ENCODE measurements at regions not wholly inside any gene's neighbourhood (a gene's known extent, or its start where the extent isn't known, plus 50 kb on each side); places are given as distances from the start of the nearest gene placed in this dataset.

DNA sequence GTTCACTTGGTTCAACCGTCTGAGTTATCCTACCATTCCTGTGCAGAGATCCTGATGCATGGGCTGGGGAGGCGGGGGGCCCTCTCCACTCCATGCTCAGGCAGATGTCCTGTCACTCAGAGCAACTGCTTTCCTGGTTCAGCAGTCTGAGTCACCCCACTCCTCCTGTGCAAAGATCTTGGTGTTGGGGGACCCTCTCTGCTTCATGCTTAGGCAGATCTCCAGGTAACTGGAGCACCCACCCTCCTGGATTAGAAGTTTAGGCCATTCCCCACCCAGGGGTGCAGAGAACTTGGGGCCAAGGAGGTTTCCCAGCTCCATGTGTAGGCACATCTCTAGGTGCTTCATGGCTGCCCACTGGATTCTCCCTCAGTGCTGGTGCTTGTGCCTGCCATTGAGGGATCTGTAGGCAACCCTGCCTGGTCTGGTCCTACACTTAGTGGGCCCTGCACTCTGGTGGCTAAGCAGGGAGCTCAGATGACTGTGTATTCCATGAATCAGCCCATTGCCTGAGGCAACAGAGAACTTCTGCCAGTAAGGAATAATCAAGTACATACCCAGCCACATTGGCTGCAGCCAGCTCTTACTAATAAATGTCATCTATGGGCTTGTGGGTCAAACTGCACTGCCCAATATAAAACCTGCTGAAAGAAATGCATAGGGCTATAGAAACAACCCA lies 465.4 kb upstream of the THBS1 start:
- TF ChIP-seq, protein P1, sequence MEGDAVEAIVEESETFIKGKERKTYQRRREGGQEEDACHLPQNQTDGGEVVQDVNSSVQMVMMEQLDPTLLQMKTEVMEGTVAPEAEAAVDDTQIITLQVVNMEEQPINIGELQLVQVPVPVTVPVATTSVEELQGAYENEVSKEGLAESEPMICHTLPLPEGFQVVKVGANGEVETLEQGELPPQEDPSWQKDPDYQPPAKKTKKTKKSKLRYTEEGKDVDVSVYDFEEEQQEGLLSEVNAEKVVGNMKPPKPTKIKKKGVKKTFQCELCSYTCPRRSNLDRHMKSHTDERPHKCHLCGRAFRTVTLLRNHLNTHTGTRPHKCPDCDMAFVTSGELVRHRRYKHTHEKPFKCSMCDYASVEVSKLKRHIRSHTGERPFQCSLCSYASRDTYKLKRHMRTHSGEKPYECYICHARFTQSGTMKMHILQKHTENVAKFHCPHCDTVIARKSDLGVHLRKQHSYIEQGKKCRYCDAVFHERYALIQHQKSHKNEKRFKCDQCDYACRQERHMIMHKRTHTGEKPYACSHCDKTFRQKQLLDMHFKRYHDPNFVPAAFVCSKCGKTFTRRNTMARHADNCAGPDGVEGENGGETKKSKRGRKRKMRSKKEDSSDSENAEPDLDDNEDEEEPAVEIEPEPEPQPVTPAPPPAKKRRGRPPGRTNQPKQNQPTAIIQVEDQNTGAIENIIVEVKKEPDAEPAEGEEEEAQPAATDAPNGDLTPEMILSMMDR (IDR thresholded peaks at IDR 0.05), result no peak
- TF ChIP-seq POLR2A (IDR thresholded peaks at IDR 0.05), result no peak

All from esophagus squamous epithelium (tissue), 4 donors.